ENCODE measurements at regions not wholly inside any gene's neighbourhood (a gene's known extent, or its start where the extent isn't known, plus 50 kb on each side); places are given as distances from the start of the nearest gene placed in this dataset.
A peak's percentile ranks its signal among the peaks of the same experiment; 100 is the strongest.

GRCh38 chr6:139449611-139450000 lies 75.2 kb upstream of the CITED2 start (continued):
- TF ChIP-seq CEBPZ (IDR thresholded peaks at IDR 0.05; ENCODE audit: borderline replicate concordance, low read depth, low read length) (no peak), TRIM25 (IDR thresholded peaks at IDR 0.05; ENCODE audit: borderline replicate concordance) (no peak), STAG1 (CRISPR knock-in tag; IDR thresholded peaks at IDR 0.05; ENCODE audit: borderline replicate concordance) (no peak), ZBTB2 (IDR thresholded peaks at IDR 0.05) (no peak), ETS1 (conservative IDR thresholded peaks at IDR 0.05; ENCODE audit: control insufficient read depth, low read depth, low read length) (no peak), ZNF280A (IDR thresholded peaks at IDR 0.05; ENCODE audit: low read depth, partially characterized antibody) (no peak), MXD1 (CRISPR knock-in tag; IDR thresholded peaks at IDR 0.05; ENCODE audit: borderline replicate concordance, poor library complexity, severe bottlenecking) (no peak), SMARCC2 (IDR thresholded peaks at IDR 0.05; ENCODE audit: low read depth) (peak; percentile 85), SMARCA4 (IDR thresholded peaks at IDR 0.05) (peak; percentile 91), GMEB1 (CRISPR knock-in tag; IDR thresholded peaks at IDR 0.05) (no peak), ZNF639 (CRISPR knock-in tag; conservative IDR thresholded peaks at IDR 0.05 in 1 of 2, IDR thresholded peaks at IDR 0.05 in 1 of 2) (no peak; a peak in 1 of 4 replicates), CSDE1 (IDR thresholded peaks at IDR 0.05) (0 out of 4 replicates have a peak, but pooled peaks of 1 of the 2 experiments have one; percentile 7), RHOXF2B (CRISPR knock-in tag; conservative IDR thresholded peaks at IDR 0.05) (no peak)

Data from K562 (cell line).